ENCODE measurements at regions not wholly inside any gene's neighbourhood (a gene's known extent, or its start where the extent isn't known, plus 50 kb on each side); places are given as distances from the start of the nearest gene placed in this dataset.

DNA sequence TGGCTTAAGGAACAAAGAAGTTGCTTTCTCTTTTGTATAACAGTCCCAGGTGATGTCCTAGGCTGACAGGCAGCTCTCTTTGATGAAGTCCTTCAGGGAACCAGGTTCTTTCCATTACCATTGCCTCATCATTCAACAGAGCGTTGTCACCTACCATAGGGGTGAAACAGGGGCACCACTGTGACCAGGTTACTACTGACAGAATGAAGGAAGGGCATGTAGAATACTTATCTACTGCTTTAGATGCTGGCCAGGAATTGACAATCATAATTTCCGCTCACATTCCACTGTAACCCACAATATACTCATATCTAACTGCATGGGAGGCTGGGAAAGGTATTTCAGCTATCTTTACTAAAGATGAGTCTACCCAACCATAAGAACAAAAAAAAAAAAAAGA, 148.0 kb upstream of the FNDC3A start (continued):
- TF ChIP-seq, protein P1, sequence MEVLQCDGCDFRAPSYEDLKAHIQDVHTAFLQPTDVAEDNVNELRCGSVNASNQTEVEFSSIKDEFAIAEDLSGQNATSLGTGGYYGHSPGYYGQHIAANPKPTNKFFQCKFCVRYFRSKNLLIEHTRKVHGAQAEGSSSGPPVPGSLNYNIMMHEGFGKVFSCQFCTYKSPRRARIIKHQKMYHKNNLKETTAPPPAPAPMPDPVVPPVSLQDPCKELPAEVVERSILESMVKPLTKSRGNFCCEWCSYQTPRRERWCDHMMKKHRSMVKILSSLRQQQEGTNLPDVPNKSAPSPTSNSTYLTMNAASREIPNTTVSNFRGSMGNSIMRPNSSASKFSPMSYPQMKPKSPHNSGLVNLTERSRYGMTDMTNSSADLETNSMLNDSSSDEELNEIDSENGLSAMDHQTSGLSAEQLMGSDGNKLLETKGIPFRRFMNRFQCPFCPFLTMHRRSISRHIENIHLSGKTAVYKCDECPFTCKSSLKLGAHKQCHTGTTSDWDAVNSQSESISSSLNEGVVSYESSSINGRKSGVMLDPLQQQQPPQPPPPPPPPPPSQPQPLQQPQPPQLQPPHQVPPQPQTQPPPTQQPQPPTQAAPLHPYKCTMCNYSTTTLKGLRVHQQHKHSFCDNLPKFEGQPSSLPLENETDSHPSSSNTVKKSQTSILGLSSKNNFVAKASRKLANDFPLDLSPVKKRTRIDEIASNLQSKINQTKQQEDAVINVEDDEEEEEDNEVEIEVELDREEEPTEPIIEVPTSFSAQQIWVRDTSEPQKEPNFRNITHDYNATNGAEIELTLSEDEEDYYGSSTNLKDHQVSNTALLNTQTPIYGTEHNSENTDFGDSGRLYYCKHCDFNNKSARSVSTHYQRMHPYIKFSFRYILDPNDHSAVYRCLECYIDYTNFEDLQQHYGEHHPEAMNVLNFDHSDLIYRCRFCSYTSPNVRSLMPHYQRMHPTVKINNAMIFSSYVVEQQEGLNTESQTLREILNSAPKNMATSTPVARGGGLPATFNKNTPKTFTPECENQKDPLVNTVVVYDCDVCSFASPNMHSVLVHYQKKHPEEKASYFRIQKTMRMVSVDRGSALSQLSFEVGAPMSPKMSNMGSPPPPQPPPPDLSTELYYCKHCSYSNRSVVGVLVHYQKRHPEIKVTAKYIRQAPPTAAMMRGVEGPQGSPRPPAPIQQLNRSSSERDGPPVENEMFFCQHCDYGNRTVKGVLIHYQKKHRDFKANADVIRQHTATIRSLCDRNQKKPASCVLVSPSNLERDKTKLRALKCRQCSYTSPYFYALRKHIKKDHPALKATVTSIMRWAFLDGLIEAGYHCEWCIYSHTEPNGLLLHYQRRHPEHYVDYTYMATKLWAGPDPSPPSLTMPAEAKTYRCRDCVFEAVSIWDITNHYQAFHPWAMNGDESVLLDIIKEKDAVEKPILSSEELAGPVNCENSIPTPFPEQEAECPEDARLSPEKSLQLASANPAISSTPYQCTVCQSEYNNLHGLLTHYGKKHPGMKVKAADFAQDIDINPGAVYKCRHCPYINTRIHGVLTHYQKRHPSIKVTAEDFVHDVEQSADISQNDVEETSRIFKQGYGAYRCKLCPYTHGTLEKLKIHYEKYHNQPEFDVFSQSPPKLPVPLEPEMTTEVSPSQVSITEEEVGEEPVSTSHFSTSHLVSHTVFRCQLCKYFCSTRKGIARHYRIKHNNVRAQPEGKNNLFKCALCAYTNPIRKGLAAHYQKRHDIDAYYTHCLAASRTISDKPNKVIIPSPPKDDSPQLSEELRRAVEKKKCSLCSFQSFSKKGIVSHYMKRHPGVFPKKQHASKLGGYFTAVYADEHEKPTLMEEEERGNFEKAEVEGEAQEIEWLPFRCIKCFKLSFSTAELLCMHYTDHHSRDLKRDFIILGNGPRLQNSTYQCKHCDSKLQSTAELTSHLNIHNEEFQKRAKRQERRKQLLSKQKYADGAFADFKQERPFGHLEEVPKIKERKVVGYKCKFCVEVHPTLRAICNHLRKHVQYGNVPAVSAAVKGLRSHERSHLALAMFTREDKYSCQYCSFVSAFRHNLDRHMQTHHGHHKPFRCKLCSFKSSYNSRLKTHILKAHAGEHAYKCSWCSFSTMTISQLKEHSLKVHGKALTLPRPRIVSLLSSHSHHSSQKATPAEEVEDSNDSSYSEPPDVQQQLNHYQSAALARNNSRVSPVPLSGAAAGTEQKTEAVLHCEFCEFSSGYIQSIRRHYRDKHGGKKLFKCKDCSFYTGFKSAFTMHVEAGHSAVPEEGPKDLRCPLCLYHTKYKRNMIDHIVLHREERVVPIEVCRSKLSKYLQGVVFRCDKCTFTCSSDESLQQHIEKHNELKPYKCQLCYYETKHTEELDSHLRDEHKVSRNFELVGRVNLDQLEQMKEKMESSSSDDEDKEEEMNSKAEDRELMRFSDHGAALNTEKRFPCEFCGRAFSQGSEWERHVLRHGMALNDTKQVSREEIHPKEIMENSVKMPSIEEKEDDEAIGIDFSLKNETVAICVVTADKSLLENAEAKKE (CRISPR knock-in tag; IDR thresholded peaks at IDR 0.05), result no peak
- TF ChIP-seq STAT1 (IDR thresholded peaks at IDR 0.05; ENCODE audit: unreplicated experiment), result no peak
- TF ChIP-seq, protein P2, sequence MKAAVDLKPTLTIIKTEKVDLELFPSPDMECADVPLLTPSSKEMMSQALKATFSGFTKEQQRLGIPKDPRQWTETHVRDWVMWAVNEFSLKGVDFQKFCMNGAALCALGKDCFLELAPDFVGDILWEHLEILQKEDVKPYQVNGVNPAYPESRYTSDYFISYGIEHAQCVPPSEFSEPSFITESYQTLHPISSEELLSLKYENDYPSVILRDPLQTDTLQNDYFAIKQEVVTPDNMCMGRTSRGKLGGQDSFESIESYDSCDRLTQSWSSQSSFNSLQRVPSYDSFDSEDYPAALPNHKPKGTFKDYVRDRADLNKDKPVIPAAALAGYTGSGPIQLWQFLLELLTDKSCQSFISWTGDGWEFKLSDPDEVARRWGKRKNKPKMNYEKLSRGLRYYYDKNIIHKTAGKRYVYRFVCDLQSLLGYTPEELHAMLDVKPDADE (IDR thresholded peaks at IDR 0.05), result no peak

DNA sequence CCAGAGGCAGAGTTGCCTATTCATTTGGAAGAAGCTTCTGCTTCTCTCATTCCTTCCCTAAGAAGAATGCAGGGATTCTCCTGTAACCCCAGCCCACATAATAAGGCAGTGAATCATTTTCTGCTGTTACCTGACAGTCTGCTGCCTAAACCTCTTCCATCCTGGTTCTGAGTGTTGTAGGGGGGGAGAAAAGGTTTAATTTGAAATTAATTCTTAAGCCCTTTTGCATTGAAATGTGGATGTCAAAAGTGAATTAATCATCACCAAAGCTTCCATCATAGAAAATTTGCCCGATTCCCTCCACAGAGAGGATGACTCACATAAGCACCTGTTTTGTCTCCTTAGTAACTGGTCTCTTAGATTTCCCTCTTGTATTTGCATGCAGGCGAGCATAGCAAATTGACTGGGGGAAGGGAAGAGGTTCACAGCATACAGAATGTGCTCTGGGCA, 146.7 kb upstream of the FNDC3A start:
- Histone ChIP-seq H3F3A (replicated peaks; ENCODE audit: low read depth) (no peaks in the 10 kb centered on the region), H3K4me2 (peak overlapping the region; percentile 15; the same call in 1 of the 2 replicates), H2AFZ (0 out of 2 replicates have a peak overlapping the region, but pooled peaks have one; percentile 5), H3K27me3 (ENCODE audit: insufficient read depth) (no peaks in the 10 kb centered on the region), H3K27ac (ENCODE audit: low read depth) (no peak overlapping the region), H3K4me1 (ENCODE audit: insufficient read depth) (peaks cover 15% of the 10 kb centered on the region), H3K36me3 (ENCODE audit: insufficient read depth) (peaks cover 10% of the 10 kb centered on the region; the same call in 1 of the 2 replicates), H3K9me2 (ENCODE audit: insufficient read depth) (peaks cover 3% of the 10 kb centered on the region; the same call in 1 of the 2 replicates), H4K20me1 (replicated peaks; ENCODE audit: insufficient read depth) (no peaks in the 10 kb centered on the region), H3K4me3 (no peak overlapping the region), H3K79me2 (replicated peaks; ENCODE audit: insufficient read depth) (no peaks in the 10 kb centered on the region)
- Mint-ChIP-seq H3K27me3 (ENCODE audit: insufficient read depth, low read depth, poor library complexity) (peaks cover 2% of the 10 kb centered on the region), H3K9me3 (peaks cover 30% of the 10 kb centered on the region), H3K4me1 (peaks cover 16% of the 10 kb centered on the region), H3K4me3 (no peak overlapping the region), H3K36me3 (ENCODE audit: low read depth) (peaks cover 17% of the 10 kb centered on the region), H3K27ac (no peak overlapping the region)
- ATAC-seq, result peak; percentile 68
- DNase-seq (ENCODE audit: low spot score), result peak; percentile 41
- TF ChIP-seq ZNF331 (CRISPR knock-in tag; IDR thresholded peaks at IDR 0.05; ENCODE audit: low read depth) (no peak), EZH2phosphoT487 (IDR thresholded peaks at IDR 0.05; ENCODE audit: unreplicated experiment) (no peak)
- TF ChIP-seq, protein P3, sequence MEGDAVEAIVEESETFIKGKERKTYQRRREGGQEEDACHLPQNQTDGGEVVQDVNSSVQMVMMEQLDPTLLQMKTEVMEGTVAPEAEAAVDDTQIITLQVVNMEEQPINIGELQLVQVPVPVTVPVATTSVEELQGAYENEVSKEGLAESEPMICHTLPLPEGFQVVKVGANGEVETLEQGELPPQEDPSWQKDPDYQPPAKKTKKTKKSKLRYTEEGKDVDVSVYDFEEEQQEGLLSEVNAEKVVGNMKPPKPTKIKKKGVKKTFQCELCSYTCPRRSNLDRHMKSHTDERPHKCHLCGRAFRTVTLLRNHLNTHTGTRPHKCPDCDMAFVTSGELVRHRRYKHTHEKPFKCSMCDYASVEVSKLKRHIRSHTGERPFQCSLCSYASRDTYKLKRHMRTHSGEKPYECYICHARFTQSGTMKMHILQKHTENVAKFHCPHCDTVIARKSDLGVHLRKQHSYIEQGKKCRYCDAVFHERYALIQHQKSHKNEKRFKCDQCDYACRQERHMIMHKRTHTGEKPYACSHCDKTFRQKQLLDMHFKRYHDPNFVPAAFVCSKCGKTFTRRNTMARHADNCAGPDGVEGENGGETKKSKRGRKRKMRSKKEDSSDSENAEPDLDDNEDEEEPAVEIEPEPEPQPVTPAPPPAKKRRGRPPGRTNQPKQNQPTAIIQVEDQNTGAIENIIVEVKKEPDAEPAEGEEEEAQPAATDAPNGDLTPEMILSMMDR (conservative IDR thresholded peaks at IDR 0.05; ENCODE audit: low read depth in 2 of 2), result no peak
- TF ChIP-seq, protein P2 (IDR thresholded peaks at IDR 0.05), result no peak
